ENCODE measurements at regions not wholly inside any gene's neighbourhood (a gene's known extent, or its start where the extent isn't known, plus 50 kb on each side); places are given as distances from the start of the nearest gene placed in this dataset.

DNA sequence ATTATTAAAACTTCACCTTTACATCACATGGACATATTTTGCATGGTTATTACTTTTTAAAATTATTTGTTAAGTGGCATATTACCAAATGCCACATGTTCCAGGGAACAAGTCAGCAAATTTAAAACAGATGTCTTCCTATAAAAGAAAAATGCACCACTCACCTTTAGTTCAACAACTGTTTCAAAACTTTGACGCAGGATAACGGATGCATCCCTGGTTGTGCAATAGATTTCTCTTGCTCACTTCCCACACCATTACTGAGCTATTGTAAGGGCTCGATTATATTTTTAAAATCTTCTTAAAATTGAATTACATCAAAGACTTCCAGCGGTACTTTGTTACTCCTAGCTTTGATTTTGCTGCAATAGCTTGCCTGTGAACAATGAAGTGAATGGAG, 93.0 kb upstream of the ARHGAP24 start:
- TF ChIP-seq BACH2 (CRISPR knock-in tag; IDR thresholded peaks at IDR 0.05; ENCODE audit: borderline replicate concordance): no peak
- TF ChIP-seq ZNF565 (CRISPR knock-in tag; conservative IDR thresholded peaks at IDR 0.05; ENCODE audit: low read depth): no peak
